ENCODE measurements at regions not wholly inside any gene's neighbourhood (a gene's known extent, or its start where the extent isn't known, plus 50 kb on each side); places are given as distances from the start of the nearest gene placed in this dataset.

DNA sequence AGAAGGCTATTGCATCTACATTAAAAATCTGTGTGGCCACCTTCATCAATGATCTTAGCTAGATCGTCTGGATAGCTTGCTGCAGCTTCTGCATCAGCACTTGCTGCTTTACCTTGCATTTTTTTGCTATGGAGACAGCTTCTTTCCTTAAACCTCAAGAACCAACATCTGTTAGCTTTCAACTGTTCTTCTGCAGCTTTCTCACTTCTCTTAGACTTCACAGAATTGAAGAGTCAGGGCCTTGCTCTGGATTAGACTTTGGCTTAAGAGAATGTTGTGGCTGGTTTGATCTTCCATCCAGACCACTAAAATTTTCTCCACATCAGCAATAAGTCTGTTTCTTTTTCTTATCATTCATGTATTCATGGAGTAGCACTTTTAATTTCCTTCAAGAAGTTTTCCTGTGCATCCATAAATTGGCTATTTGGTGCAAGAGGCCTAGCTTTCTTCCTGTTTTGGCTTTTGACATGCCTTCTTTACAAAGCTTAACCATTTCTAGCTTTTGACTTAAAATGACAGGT lies 54.4 kb upstream of the MAP4K4 start:
- TF ChIP-seq, protein P1, sequence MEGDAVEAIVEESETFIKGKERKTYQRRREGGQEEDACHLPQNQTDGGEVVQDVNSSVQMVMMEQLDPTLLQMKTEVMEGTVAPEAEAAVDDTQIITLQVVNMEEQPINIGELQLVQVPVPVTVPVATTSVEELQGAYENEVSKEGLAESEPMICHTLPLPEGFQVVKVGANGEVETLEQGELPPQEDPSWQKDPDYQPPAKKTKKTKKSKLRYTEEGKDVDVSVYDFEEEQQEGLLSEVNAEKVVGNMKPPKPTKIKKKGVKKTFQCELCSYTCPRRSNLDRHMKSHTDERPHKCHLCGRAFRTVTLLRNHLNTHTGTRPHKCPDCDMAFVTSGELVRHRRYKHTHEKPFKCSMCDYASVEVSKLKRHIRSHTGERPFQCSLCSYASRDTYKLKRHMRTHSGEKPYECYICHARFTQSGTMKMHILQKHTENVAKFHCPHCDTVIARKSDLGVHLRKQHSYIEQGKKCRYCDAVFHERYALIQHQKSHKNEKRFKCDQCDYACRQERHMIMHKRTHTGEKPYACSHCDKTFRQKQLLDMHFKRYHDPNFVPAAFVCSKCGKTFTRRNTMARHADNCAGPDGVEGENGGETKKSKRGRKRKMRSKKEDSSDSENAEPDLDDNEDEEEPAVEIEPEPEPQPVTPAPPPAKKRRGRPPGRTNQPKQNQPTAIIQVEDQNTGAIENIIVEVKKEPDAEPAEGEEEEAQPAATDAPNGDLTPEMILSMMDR (optimal IDR thresholded peaks at IDR 0.05 in 1 of 3, IDR thresholded peaks at IDR 0.05 in 1 of 3, conservative IDR thresholded peaks at IDR 0.05 in 1 of 3; ENCODE audit: extremely low read depth in 1 of 3, insufficient read depth in 2 of 3, low read length in 3 of 3): no peak
- TF ChIP-seq EZH2 (IDR thresholded peaks at IDR 0.05; ENCODE audit: low read length): no peak

All from keratinocyte (primary cell).